ENCODE measurements at regions not wholly inside any gene's neighbourhood (a gene's known extent, or its start where the extent isn't known, plus 50 kb on each side); places are given as distances from the start of the nearest gene placed in this dataset.

DNA sequence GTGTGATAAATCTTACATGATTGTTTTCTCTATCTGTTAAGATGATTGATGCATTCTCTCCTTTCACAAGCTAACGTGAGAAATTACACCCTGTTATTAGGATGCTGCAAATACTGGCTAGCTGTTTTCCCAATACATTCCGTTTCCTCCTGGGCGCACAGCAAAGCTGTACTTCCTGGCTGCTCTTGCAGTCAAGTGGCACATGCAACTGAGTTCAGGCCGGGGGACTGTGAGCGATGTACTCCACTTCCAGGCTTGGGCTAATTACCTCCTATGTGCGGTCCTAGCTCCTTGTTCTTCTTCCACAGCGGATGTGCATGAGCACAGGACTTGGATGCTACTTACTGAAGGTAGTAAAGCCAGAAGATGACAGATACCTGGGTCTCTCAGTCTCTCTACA, 234.9 kb upstream of the SESN3 start:
- no peak overlapping the region for H3K27ac ChIP-seq

DNA sequence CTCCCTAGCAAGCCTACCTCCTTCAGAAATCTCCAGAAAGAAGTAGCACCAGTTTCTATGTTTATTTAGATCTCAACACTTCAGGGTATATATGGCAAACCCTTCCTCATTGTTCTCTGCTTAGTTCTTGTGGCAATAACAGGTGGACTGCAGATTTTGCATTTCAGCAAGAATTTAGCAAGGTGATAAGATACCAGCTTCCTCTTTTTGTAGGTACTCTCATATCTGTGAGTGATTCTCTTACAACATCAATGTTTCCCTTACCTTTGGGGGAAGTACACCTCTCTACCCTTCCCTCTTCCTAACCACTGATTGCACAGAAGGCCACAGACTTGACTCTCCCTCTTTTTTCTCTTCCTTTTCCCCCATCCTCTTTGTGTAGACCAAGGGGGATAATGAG, 230.9 kb upstream of the SESN3 start:
- DNase-seq = no peak
- Histone ChIP-seq H3K27me3 (no peaks in the 10 kb centered on the region), H3K9me3 (no peaks in the 10 kb centered on the region), H3K36me3 (no peaks in the 10 kb centered on the region), H3K27ac (peak overlapping the region in 2 of 4 donors; percentile 12 to 36), H3K4me1 (no peaks in the 10 kb centered on the region), H3K4me3 (no peak overlapping the region)
- TF ChIP-seq POLR2A (IDR thresholded peaks at IDR 0.05) = no peak
- TF ChIP-seq, protein P1, sequence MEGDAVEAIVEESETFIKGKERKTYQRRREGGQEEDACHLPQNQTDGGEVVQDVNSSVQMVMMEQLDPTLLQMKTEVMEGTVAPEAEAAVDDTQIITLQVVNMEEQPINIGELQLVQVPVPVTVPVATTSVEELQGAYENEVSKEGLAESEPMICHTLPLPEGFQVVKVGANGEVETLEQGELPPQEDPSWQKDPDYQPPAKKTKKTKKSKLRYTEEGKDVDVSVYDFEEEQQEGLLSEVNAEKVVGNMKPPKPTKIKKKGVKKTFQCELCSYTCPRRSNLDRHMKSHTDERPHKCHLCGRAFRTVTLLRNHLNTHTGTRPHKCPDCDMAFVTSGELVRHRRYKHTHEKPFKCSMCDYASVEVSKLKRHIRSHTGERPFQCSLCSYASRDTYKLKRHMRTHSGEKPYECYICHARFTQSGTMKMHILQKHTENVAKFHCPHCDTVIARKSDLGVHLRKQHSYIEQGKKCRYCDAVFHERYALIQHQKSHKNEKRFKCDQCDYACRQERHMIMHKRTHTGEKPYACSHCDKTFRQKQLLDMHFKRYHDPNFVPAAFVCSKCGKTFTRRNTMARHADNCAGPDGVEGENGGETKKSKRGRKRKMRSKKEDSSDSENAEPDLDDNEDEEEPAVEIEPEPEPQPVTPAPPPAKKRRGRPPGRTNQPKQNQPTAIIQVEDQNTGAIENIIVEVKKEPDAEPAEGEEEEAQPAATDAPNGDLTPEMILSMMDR (IDR thresholded peaks at IDR 0.05) = no peak

More for the DNA sequence above, 234.9 kb upstream of the SESN3 start:
- TF ChIP-seq, protein P1 (IDR thresholded peaks at IDR 0.05) = no peak
- TF ChIP-seq POLR2A (IDR thresholded peaks at IDR 0.05) = no peak
- H3K4me3 ChIP-seq = no peak overlapping the region
- no peaks in the 10 kb centered on the region for H3K36me3 ChIP-seq
- no peaks in the 10 kb centered on the region for H3K27me3 ChIP-seq
- no peaks in the 10 kb centered on the region for H3K4me1 ChIP-seq
- DNase-seq = no peak
- no peaks in the 10 kb centered on the region for H3K9me3 ChIP-seq

DNA sequence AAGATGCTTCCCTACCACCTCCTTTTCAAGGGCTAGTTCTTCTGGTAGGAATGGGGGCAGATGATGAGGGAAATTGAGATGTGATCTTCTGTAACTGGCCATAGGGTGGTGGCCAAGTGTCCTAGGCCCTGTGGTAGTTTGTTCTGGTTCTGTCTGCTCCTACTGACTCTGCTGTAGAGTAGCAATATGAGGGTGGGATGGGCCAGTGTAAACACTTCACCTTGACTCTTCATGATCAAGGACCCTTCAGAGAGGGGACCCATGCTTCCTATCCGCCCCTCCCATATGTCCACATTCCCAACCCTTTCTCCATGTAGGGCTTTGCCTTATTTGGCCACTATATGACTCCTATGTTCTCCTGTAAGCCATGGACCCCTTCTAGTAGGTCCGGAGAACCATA, 230.3 kb upstream of the SESN3 start:
- H3K36me3 ChIP-seq = no peaks in the 10 kb centered on the region
- no peak overlapping the region for H3K4me3 ChIP-seq
- no peak for DNase-seq
- peak overlapping the region in 2 of 4 donors; percentile 12 to 36 for H3K27ac ChIP-seq
- H3K27me3 ChIP-seq = no peaks in the 10 kb centered on the region
- H3K4me1 ChIP-seq = no peaks in the 10 kb centered on the region
- H3K9me3 ChIP-seq = no peaks in the 10 kb centered on the region
- no peak for TF ChIP-seq POLR2A (IDR thresholded peaks at IDR 0.05)
- TF ChIP-seq, protein P1 (IDR thresholded peaks at IDR 0.05) = no peak

DNA sequence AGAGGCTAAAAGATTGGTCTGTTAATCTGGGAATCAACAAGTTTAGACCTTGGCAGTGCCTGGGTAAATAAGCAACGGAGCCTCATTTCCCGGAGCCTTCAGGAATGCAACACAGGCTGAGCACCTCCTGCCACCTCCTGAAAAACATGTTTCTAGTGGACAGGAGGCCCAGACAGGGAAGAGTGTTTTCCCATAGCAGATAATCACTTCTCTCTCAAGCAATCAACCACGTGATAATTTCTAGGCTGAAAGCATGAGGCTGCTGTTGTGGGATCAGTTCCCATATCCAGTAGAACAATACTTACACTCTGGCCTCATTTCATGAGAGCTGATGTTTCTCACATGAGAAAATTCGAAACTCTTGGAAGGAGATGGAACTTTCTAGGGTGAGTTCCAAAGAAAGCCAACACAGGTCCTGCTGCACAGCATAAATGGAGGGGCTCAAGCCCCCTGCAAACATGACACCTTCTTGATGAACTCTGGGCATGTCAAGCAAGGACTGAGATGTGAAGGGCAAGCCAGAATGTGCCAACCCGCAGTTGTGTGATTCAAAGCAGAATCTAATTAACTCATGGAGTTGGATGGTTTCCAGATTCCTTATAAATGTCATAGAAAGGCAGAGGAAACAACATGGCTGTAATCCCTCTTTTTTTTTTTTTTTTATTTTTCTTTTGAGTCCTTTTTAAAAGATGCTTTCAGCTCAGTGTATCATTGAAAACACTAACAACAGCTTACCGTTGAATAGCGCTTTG, 228.5 kb upstream of the SESN3 start:
- Histone ChIP-seq H3K9me3 (no peaks in the 10 kb centered on the region), H3K27ac (no peak overlapping the region), H3K4me3 (no peak overlapping the region), H3K4me1 (no peaks in the 10 kb centered on the region), H3K27me3 (no peaks in the 10 kb centered on the region), H3K36me3 (no peaks in the 10 kb centered on the region)
- TF ChIP-seq POLR2A (IDR thresholded peaks at IDR 0.05) = no peak
- TF ChIP-seq, protein P1 (IDR thresholded peaks at IDR 0.05) = no peak
- DNase-seq = no peak

DNA sequence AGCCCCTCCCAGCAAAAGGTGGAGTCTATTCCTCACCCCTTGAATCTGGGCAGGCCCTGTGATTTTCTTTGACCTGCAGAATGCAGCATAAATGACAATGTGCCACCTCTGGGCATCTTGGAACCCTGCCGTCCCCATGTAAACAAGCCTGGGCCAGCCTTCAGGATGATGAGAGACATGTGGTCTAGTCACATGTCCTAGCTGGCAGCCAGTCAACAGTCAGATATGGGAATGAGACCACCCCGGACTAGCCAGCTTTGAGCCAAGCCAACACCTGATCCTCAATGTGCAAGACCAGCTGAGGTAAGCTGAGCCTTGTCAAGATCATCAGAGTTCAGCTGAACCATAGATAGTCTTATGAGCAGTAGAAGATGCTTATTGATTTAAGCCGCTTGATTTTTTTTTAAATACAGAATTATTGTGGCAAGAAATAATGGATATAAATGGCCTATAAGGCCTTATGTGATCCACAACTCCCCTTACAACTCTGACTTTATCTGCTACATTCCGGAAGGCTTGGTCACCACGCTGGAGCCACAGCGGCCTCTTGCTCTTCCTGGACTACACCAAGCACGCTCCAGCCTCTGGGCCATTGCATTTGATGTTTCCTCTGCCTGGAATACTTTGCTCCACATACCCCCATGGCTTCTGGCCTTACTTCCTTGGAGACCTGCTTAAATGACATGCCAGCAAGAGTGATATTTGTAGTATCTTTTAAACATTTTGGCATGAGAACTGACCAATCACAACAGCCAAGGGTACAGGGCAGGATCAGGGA, 225.9 kb upstream of the SESN3 start:
- TF ChIP-seq, protein P1 (IDR thresholded peaks at IDR 0.05) = no peak
- no peak for TF ChIP-seq POLR2A (IDR thresholded peaks at IDR 0.05)
- Histone ChIP-seq H3K4me1 (no peaks in the 10 kb centered on the region), H3K9me3 (no peaks in the 10 kb centered on the region), H3K27me3 (no peaks in the 10 kb centered on the region), H3K36me3 (no peaks in the 10 kb centered on the region), H3K4me3 (no peak overlapping the region), H3K27ac (no peak overlapping the region)
- DNase-seq = no peak

Measured in Peyer's patch (tissue), 4 donors.